HEK293T (cell line): ENCODE measurements at regions not wholly inside any gene's neighbourhood (a gene's known extent, or its start where the extent isn't known, plus 50 kb on each side); places are given as distances from the start of the nearest gene placed in this dataset.
"Not testable (repeated sequence)": the region's sequence is repeated elsewhere in the genome, so short reads cannot be mapped to it uniquely, and the experiment has no call there.

Source experiments
- CTCF ChIA-PET: fragments of 350-600 bp; formaldehyde crosslinking; extraction: SDS; loops from one replicate; lab custom pipeline; 2021; ENCODE audit warnings: antibody characterized with exemption, inconsistent platforms; lab: Yijun Ruan, JAX
- POLR2A ChIA-PET: fragments of 350-600 bp; formaldehyde crosslinking; extraction: SDS; loops from one replicate; lab custom pipeline; 2020; ENCODE audit warnings: antibody characterized with exemption, inconsistent platforms; lab: Yijun Ruan, JAX
- DNase-seq: peaks from one replicate; pipeline ENCODE4 v3.0.0; 2012; ENCODE audit warnings: mixed read lengths; ENCODE audit errors: extremely low spot score
- ARNT ChIP-seq: fragments of 450-650 bp; IDR thresholded peaks from 2 replicates; pipeline ENCODE4 v1.6.1; 2017; ENCODE audit warnings: mild to moderate bottlenecking
- BHLHE40 ChIP-seq: fragments of 450-650 bp; IDR thresholded peaks from 2 replicates; pipeline ENCODE4 v1.6.1; 2016; ENCODE audit warnings: mild to moderate bottlenecking, moderate library complexity, borderline replicate concordance
- CTBP1 ChIP-seq: fragments of 450-650 bp; IDR thresholded peaks from 2 replicates; pipeline ENCODE4 v1.6.1; 2016; ENCODE audit warnings: borderline replicate concordance
- ELF4 ChIP-seq: fragments of 450-650 bp; IDR thresholded peaks from 2 replicates; pipeline ENCODE4 v1.6.1; 2017; ENCODE audit warnings: antibody characterized with exemption
- FOXA1 ChIP-seq: fragments of 450-650 bp; IDR thresholded peaks from 2 replicates; pipeline ENCODE4 v1.6.1; 2016; ENCODE audit warnings: mild to moderate bottlenecking
- FOXK2 ChIP-seq: fragments of 450-650 bp; IDR thresholded peaks from 2 replicates; pipeline ENCODE4 v1.6.1; 2016; ENCODE audit warnings: mild to moderate bottlenecking
- FOXM1 ChIP-seq: fragments of 450-650 bp; IDR thresholded peaks from 2 replicates; pipeline ENCODE4 v1.6.1; 2017; ENCODE audit warnings: mild to moderate bottlenecking, borderline replicate concordance
- HDGF ChIP-seq: fragments of 450-650 bp; IDR thresholded peaks from 2 replicates; pipeline ENCODE4 v1.6.1; 2017; ENCODE audit warnings: antibody characterized with exemption, borderline replicate concordance
- L3MBTL2 ChIP-seq: fragments of 450-650 bp; conservative IDR thresholded peaks from 2 replicates; pipeline ENCODE4 v1.6.1; 2016; ENCODE audit warnings: mild to moderate bottlenecking
- LEF1 ChIP-seq: fragments of 450-650 bp; IDR thresholded peaks from 2 replicates; pipeline ENCODE4 v1.6.1; 2017; ENCODE audit warnings: mild to moderate bottlenecking, borderline replicate concordance
- NFRKB ChIP-seq: fragments of 450-650 bp; IDR thresholded peaks from 2 replicates; pipeline ENCODE4 v1.6.1; 2016; ENCODE audit warnings: mild to moderate bottlenecking, moderate library complexity
- PKNOX1 ChIP-seq: fragments of 450-650 bp; IDR thresholded peaks from 2 replicates; pipeline ENCODE4 v1.6.1; 2016
- SP1 ChIP-seq: fragments of 450-650 bp; IDR thresholded peaks from 2 replicates; pipeline ENCODE4 v1.6.1; 2017
- SUZ12 ChIP-seq: fragments of 450-650 bp; IDR thresholded peaks from 2 replicates; pipeline ENCODE4 v1.6.1; 2016; ENCODE audit warnings: mild to moderate bottlenecking
- TARDBP ChIP-seq: fragments of 450-650 bp; IDR thresholded peaks from 2 replicates; pipeline ENCODE4 v1.6.1; 2016
- ZNF384 ChIP-seq: fragments of 450-650 bp; IDR thresholded peaks from 2 replicates; pipeline ENCODE4 v1.6.1; 2016

GRCh38 chr6:74368746-74369145 is 672.7 kb downstream of the CD109 start:
- CTCF ChIA-PET: no interaction called here
- TF ChIP-seq TARDBP (no peak), ARNT (no peak), LEF1 (no peak), FOXK2 (no peak), FOXA1 (no peak), ZNF384 (no peak), NFRKB (no peak), L3MBTL2 (no peak), SP1 (no peak), HDGF (no peak), ELF4 (no peak), PKNOX1 (no peak), BHLHE40 (no peak), SUZ12 (no peak), CTBP1 (no peak), FOXM1 (no peak)
- POLR2A ChIA-PET: no interaction called here
- DNase-seq: no peak

- ChIA-PET POLR2A (no interaction called here), CTCF (interaction anchor here (0.5 to 0.6 kb wide), 2 partner anchors 292 to 1368 kb away, joined by 3 to 6 read pairs; no protein-coding TSS in a partner anchor)
- DNase-seq: no peak
- TF ChIP-seq ARNT (no peak), ZNF384 (no peak)
Observed at GRCh38 chr6:74366634-74367033, 670.6 kb downstream of the CD109 start.

GRCh38 chr6:74362391-74362790 is 666.4 kb downstream of the CD109 start:
- TF ChIP-seq ELF4 (no peak), TARDBP (no peak), ARNT (no peak), HDGF (no peak), LEF1 (no peak), BHLHE40 (no peak)
- no peak for DNase-seq
- CTCF ChIA-PET: no interaction called here
- POLR2A ChIA-PET: no interaction called here

- no peak for TF ChIP-seq FOXK2
- no peak for TF ChIP-seq ELF4
- TF ChIP-seq CTBP1: no peak
- no peak for TF ChIP-seq ZNF384
- no peak for TF ChIP-seq LEF1
- TF ChIP-seq FOXM1: no peak
- TF ChIP-seq SP1: no peak
- TF ChIP-seq PKNOX1: no peak
- TF ChIP-seq BHLHE40: no peak
- TF ChIP-seq TARDBP: no peak
- no peak for TF ChIP-seq ARNT
- no peak for TF ChIP-seq L3MBTL2
- TF ChIP-seq FOXA1: no peak
- TF ChIP-seq NFRKB: no peak
- no peak for TF ChIP-seq HDGF
- no peak for TF ChIP-seq SUZ12
- DNase-seq: no peak
- ChIA-PET POLR2A (no interaction called here), CTCF (no interaction called here)
Observed at GRCh38 chr6:74357321-74357720, 661.3 kb downstream of the CD109 start.

- CTCF ChIA-PET: no interaction called here
- no peak for DNase-seq
Observed at GRCh38 chr6:74356391-74356790, 660.4 kb downstream of the CD109 start.

GRCh38 chr6:74346936-74347535 is 651.0 kb downstream of the CD109 start:
- ChIA-PET POLR2A (no interaction called here), CTCF (no interaction called here)
- DNase-seq: no peak

More at GRCh38 chr6:74356391-74356790, 660.4 kb downstream of the CD109 start:
- POLR2A ChIA-PET: no interaction called here
- TF ChIP-seq HDGF: no peak
- no peak for TF ChIP-seq FOXK2
- no peak for TF ChIP-seq ARNT
- TF ChIP-seq L3MBTL2: no peak
- no peak for TF ChIP-seq SUZ12
- no peak for TF ChIP-seq FOXA1

GRCh38 chr6:74343804-74344203 is 647.8 kb downstream of the CD109 start:
- DNase-seq: no peak
- ChIA-PET POLR2A (no interaction called here), CTCF (interaction anchor here (0.6 to 1.5 kb wide), 2 partner anchors 684 to 865 kb away, joined by 4 to 6 read pairs; no protein-coding TSS in a partner anchor)
- TF ChIP-seq FOXK2 (no peak), TARDBP (no peak), HDGF (no peak), NFRKB (no peak), ELF4 (no peak), LEF1 (no peak), CTBP1 (no peak), ARNT (no peak), SP1 (no peak), SUZ12 (no peak), BHLHE40 (no peak)

More at GRCh38 chr6:74346936-74347535, 651.0 kb downstream of the CD109 start:
- no peak for TF ChIP-seq BHLHE40

- POLR2A ChIA-PET, DNase-seq: not testable (repeated sequence)
- CTCF ChIA-PET: interaction anchor here (0.6 to 1.5 kb wide), 2 partner anchors 684 to 865 kb away, joined by 4 to 6 read pairs; no protein-coding TSS in a partner anchor
Observed at GRCh38 chr6:74343321-74343720, 647.3 kb downstream of the CD109 start.
